SK-N-SH treated with all-trans-retinoic acid at 6 μM for 48 hours (cell line): ENCODE measurements at regions not wholly inside any gene's neighbourhood (a gene's known extent, or its start where the extent isn't known, plus 50 kb on each side); places are given as distances from the start of the nearest gene placed in this dataset.

ENCODE experiments used
- ARNTL ChIP-seq: fragments of 450-650 bp; formaldehyde crosslinking; IDR thresholded peaks from 2 replicates; pipeline ENCODE4 v1.5.0; 2020; ENCODE audit warnings: low read depth, mild to moderate bottlenecking, moderate library complexity, borderline replicate concordance
- GLIS3 ChIP-seq: fragments of 250-450 bp; sonication (Bioruptor Pico); IDR thresholded peaks from 2 replicates; pipeline ENCODE4 v1.5.0; 2020; ENCODE audit warnings: mild to moderate bottlenecking, moderate library complexity
- ISL1 ChIP-seq: fragments of 250-450 bp; sonication (Bioruptor Pico); IDR thresholded peaks from 2 replicates; pipeline ENCODE4 v2.1.2; 2022; ENCODE audit warnings: mild to moderate bottlenecking, moderate library complexity
- PPARA ChIP-seq: fragments of 250-450 bp; sonication (Bioruptor Pico); IDR thresholded peaks from 2 replicates; pipeline ENCODE4 v1.5.0; 2020; ENCODE audit warnings: mild to moderate bottlenecking, borderline replicate concordance
- TCF4 ChIP-seq: fragments of 250-450 bp; sonication (Bioruptor Pico); IDR thresholded peaks from 2 replicates; pipeline ENCODE4 v1.8.0; 2021; ENCODE audit warnings: mild to moderate bottlenecking, moderate library complexity, borderline replicate concordance
- ZFP3 ChIP-seq: fragments of 250-450 bp; sonication (Bioruptor Pico); IDR thresholded peaks from 2 replicates; pipeline ENCODE4 v1.5.0; 2020; ENCODE audit warnings: mild to moderate bottlenecking, moderate library complexity
- ZFP30 ChIP-seq: fragments of 450-650 bp; formaldehyde crosslinking; IDR thresholded peaks from 2 replicates; pipeline ENCODE4 v1.5.0; 2022; ENCODE audit warnings: mild to moderate bottlenecking, moderate library complexity
- ZNF565 ChIP-seq: fragments of 450-650 bp; formaldehyde crosslinking; conservative IDR thresholded peaks from 2 replicates; pipeline ENCODE4 v1.5.0; 2020; ENCODE audit warnings: low read depth, mild to moderate bottlenecking, moderate library complexity
- ZNF70 ChIP-seq: fragments of 450-650 bp; formaldehyde crosslinking; IDR thresholded peaks from 2 replicates; pipeline ENCODE4 v1.5.0; 2020; ENCODE audit warnings: mild to moderate bottlenecking, moderate library complexity
- ZNF8 ChIP-seq: fragments of 450-650 bp; formaldehyde crosslinking; IDR thresholded peaks from 2 replicates; pipeline ENCODE4 v1.5.0; 2020; ENCODE audit warnings: mild to moderate bottlenecking, moderate library complexity
- TF ChIP-seq, protein P1 (sequence below): fragments of 250-450 bp; sonication (Bioruptor Pico); IDR thresholded peaks from 2 replicates; pipeline ENCODE4 v1.5.0; 2020; ENCODE audit warnings: mild to moderate bottlenecking, moderate library complexity
- TF ChIP-seq, protein P2 (sequence below): fragments of 250-450 bp; sonication (Bioruptor Pico); IDR thresholded peaks from 2 replicates; pipeline ENCODE4 v1.5.1; 2021; ENCODE audit warnings: mild to moderate bottlenecking, moderate library complexity
- TF ChIP-seq, protein P3 (sequence below): fragments of 250-450 bp; sonication (Bioruptor Pico); IDR thresholded peaks from 2 replicates; pipeline ENCODE4 v1.8.0; 2020; ENCODE audit warnings: mild to moderate bottlenecking, moderate library complexity, borderline replicate concordance
- TF ChIP-seq, protein P4 (sequence below): fragments of 250-450 bp; sonication (Bioruptor Pico); IDR thresholded peaks from 2 replicates; pipeline ENCODE4 v1.5.1; 2020; ENCODE audit warnings: low read depth, mild to moderate bottlenecking, moderate library complexity

DNA sequence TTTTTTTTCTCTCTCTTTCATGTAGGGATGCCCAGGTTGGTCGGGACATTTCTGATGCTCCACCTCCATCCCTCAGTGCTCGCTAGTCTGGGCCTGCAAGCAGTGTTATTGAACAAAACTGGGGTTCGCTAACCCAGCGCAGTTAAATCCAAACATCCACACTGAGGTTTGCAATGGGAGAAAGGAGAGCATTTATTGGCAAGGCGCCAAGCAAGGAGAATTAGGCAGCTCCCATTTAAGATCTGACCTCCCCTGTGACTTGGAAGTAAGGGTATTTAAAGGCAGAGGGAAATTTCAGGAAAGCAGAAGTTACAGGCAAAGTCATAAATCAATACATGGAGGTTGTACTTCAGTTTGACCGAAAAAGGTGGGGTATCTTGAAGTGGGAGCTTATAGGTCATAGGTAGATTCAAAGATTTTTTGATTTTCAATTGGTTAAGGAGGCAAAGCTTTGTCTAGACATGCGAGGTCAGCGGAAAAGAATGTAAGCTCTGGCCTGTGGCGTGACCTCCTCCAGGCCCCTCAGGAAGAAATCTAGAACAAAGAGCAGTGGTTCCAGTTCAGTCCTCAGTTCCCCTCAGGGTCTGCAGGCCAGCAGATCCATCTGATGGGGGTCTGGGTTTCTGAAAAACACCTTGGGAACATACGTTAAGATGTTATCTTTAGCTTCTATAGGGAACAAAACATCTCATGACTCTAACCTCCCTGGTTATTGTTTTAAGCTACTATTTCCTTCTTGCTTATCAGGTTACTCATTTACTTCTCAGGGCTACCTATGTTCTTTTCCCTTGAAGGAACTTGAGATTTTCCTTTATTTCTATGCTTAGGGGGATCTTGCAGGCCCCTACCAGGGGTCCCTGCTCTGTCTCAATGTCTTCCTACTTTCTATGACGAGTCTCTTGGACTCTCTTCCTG, 66.0 kb upstream of the KIF16B start:
- TF ChIP-seq ISL1 (CRISPR knock-in tag): no peak
- TF ChIP-seq ARNTL (CRISPR knock-in tag): no peak
- TF ChIP-seq, protein P1, sequence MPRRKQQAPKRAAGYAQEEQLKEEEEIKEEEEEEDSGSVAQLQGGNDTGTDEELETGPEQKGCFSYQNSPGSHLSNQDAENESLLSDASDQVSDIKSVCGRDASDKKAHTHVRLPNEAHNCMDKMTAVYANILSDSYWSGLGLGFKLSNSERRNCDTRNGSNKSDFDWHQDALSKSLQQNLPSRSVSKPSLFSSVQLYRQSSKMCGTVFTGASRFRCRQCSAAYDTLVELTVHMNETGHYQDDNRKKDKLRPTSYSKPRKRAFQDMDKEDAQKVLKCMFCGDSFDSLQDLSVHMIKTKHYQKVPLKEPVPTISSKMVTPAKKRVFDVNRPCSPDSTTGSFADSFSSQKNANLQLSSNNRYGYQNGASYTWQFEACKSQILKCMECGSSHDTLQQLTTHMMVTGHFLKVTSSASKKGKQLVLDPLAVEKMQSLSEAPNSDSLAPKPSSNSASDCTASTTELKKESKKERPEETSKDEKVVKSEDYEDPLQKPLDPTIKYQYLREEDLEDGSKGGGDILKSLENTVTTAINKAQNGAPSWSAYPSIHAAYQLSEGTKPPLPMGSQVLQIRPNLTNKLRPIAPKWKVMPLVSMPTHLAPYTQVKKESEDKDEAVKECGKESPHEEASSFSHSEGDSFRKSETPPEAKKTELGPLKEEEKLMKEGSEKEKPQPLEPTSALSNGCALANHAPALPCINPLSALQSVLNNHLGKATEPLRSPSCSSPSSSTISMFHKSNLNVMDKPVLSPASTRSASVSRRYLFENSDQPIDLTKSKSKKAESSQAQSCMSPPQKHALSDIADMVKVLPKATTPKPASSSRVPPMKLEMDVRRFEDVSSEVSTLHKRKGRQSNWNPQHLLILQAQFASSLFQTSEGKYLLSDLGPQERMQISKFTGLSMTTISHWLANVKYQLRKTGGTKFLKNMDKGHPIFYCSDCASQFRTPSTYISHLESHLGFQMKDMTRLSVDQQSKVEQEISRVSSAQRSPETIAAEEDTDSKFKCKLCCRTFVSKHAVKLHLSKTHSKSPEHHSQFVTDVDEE (CRISPR knock-in tag): no peak
- no peak for TF ChIP-seq ZFP3 (CRISPR knock-in tag)
- TF ChIP-seq GLIS3 (CRISPR knock-in tag): no peak
- TF ChIP-seq, protein P2, sequence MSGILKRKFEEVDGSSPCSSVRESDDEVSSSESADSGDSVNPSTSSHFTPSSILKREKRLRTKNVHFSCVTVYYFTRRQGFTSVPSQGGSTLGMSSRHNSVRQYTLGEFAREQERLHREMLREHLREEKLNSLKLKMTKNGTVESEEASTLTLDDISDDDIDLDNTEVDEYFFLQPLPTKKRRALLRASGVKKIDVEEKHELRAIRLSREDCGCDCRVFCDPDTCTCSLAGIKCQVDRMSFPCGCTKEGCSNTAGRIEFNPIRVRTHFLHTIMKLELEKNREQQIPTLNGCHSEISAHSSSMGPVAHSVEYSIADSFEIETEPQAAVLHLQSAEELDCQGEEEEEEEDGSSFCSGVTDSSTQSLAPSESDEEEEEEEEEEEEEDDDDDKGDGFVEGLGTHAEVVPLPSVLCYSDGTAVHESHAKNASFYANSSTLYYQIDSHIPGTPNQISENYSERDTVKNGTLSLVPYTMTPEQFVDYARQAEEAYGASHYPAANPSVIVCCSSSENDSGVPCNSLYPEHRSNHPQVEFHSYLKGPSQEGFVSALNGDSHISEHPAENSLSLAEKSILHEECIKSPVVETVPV (CRISPR knock-in tag): no peak
- no peak for TF ChIP-seq PPARA (CRISPR knock-in tag)
- TF ChIP-seq TCF4 (CRISPR knock-in tag): no peak
- TF ChIP-seq, protein P3, sequence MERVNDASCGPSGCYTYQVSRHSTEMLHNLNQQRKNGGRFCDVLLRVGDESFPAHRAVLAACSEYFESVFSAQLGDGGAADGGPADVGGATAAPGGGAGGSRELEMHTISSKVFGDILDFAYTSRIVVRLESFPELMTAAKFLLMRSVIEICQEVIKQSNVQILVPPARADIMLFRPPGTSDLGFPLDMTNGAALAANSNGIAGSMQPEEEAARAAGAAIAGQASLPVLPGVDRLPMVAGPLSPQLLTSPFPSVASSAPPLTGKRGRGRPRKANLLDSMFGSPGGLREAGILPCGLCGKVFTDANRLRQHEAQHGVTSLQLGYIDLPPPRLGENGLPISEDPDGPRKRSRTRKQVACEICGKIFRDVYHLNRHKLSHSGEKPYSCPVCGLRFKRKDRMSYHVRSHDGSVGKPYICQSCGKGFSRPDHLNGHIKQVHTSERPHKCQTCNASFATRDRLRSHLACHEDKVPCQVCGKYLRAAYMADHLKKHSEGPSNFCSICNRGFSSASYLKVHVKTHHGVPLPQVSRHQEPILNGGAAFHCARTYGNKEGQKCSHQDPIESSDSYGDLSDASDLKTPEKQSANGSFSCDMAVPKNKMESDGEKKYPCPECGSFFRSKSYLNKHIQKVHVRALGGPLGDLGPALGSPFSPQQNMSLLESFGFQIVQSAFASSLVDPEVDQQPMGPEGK (CRISPR knock-in tag): no peak
- TF ChIP-seq ZNF8 (CRISPR knock-in tag): no peak
- no peak for TF ChIP-seq ZNF565 (CRISPR knock-in tag)
- no peak for TF ChIP-seq ZFP30 (CRISPR knock-in tag)
- TF ChIP-seq ZNF70 (CRISPR knock-in tag): no peak
- TF ChIP-seq, protein P4, sequence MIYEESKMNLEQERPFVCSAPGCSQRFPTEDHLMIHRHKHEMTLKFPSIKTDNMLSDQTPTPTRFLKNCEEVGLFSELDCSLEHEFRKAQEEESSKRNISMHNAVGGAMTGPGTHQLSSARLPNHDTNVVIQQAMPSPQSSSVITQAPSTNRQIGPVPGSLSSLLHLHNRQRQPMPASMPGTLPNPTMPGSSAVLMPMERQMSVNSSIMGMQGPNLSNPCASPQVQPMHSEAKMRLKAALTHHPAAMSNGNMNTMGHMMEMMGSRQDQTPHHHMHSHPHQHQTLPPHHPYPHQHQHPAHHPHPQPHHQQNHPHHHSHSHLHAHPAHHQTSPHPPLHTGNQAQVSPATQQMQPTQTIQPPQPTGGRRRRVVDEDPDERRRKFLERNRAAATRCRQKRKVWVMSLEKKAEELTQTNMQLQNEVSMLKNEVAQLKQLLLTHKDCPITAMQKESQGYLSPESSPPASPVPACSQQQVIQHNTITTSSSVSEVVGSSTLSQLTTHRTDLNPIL (CRISPR knock-in tag): no peak
